Suprapubic skin (tissue), 3 donors: ENCODE measurements at regions not wholly inside any gene's neighbourhood (a gene's known extent, or its start where the extent isn't known, plus 50 kb on each side); places are given as distances from the start of the nearest gene placed in this dataset.

Source experiments
- CTCF ChIP-seq, 2 donors: fragments of 200-600 bp in 1 of 2; fragments of 450-650 bp in 1 of 2; sonication (generic) in 1 of 2; IDR thresholded peaks; one replicate each; pipeline ENCODE4 v1.5.1; 2016 to 2019; ENCODE audit warnings: antibody characterized with exemption in 2 of 2, mild to moderate bottlenecking in 1 of 2, moderate library complexity in 1 of 2
- POLR2A ChIP-seq, 2 donors: fragments of 450-650 bp; IDR thresholded peaks; one replicate each; pipeline ENCODE4 v1.6.1; 2017; ENCODE audit warnings: antibody characterized with exemption in 2 of 2, mild to moderate bottlenecking in 2 of 2, moderate library complexity in 2 of 2

- TF ChIP-seq CTCF (IDR thresholded peaks at IDR 0.05), result no peak
- no peak for TF ChIP-seq POLR2A (IDR thresholded peaks at IDR 0.05)
Observed at GRCh38 chr1:79744746-79745145, 738.2 kb upstream of the ADGRL4 start.
